HG03066 (cell line): ENCODE measurements at regions not wholly inside any gene's neighbourhood (a gene's known extent, or its start where the extent isn't known, plus 50 kb on each side); places are given as distances from the start of the nearest gene placed in this dataset.
A peak's percentile ranks its signal among the peaks of the same experiment; 100 is the strongest.

Experiments used
- ATAC-seq: cut with Tn5 transposase; IDR thresholded peaks from one replicate; pipeline ENCODE4 v1.9.1; 2021; ENCODE audit warnings: low read depth; ENCODE audit not compliant: unreplicated experiment

GRCh38 chr16:31700530-31701388, 172.8 kb upstream of the ZNF267 start:
- ATAC-seq: peak; percentile 45

- no peak for ATAC-seq
Observed at GRCh38 chr16:31701734-31702133, 171.9 kb upstream of the ZNF267 start.

- ATAC-seq: no peak
Observed at GRCh38 chr16:31702796-31703195, 170.8 kb upstream of the ZNF267 start.

GRCh38 chr16:31703526-31704128, 170.0 kb upstream of the ZNF267 start:
- no peak for ATAC-seq

- no peak for ATAC-seq
Observed at GRCh38 chr16:31704138-31704537, 169.5 kb upstream of the ZNF267 start.

GRCh38 chr16:31705371-31705770, 168.2 kb upstream of the ZNF267 start:
- ATAC-seq: no peak

- ATAC-seq: no peak
Observed at GRCh38 chr16:31706318-31706717, 167.3 kb upstream of the ZNF267 start.

- no peak for ATAC-seq
Observed at GRCh38 chr16:31706925-31707324, 166.7 kb upstream of the ZNF267 start.

GRCh38 chr16:31707743-31708335, 165.8 kb upstream of the ZNF267 start:
- no peak for ATAC-seq

- no peak for ATAC-seq
Observed at GRCh38 chr16:31708348-31708747, 165.3 kb upstream of the ZNF267 start.

- no peak for ATAC-seq
Observed at GRCh38 chr16:31709181-31709580, 164.4 kb upstream of the ZNF267 start.

- no peak for ATAC-seq
Observed at GRCh38 chr16:31710134-31710533, 163.5 kb upstream of the ZNF267 start.

- ATAC-seq: no peak
Observed at GRCh38 chr16:31710880-31711279, 162.7 kb upstream of the ZNF267 start.

- ATAC-seq: no peak
Observed at GRCh38 chr16:31711344-31711845, 162.2 kb upstream of the ZNF267 start.

GRCh38 chr16:31712064-31712540, 161.5 kb upstream of the ZNF267 start:
- no peak for ATAC-seq

- peak; percentile 92 for ATAC-seq
Observed at GRCh38 chr16:31713071-31713944, 160.3 kb upstream of the ZNF267 start.

- no peak for ATAC-seq
Observed at GRCh38 chr16:31713945-31714902, 159.4 kb upstream of the ZNF267 start.

- ATAC-seq: no peak
Observed at GRCh38 chr16:31714903-31715504, 158.6 kb upstream of the ZNF267 start.

- no peak for ATAC-seq
Observed at GRCh38 chr16:31715915-31716314, 157.7 kb upstream of the ZNF267 start.
